ENCODE measurements at regions not wholly inside any gene's neighbourhood (a gene's known extent, or its start where the extent isn't known, plus 50 kb on each side); places are given as distances from the start of the nearest gene placed in this dataset.

GRCh38 chr7:94829987-94830386 is 77.4 kb upstream of the PPP1R9A start:
- no peak for TF ChIP-seq CTCF (IDR thresholded peaks at IDR 0.05)
- H3K4me1 ChIP-seq: no peaks in the 10 kb centered on the region
- H3K9me3 ChIP-seq: peaks cover 0 to 10% of the 10 kb centered on the region in 2 donors
- H3K27me3 ChIP-seq: no peaks in the 10 kb centered on the region
- H3K4me3 ChIP-seq: no peak overlapping the region
- DNase-seq (ENCODE audit: low spot score): no peak
- no peaks in the 10 kb centered on the region for H3K36me3 ChIP-seq
- no peak overlapping the region for H3K27ac ChIP-seq

GRCh38 chr7:94832051-94832450 is 75.3 kb upstream of the PPP1R9A start:
- Histone ChIP-seq H3K4me1 (no peaks in the 10 kb centered on the region), H3K36me3 (no peaks in the 10 kb centered on the region), H3K27ac (no peak overlapping the region), H3K27me3 (no peaks in the 10 kb centered on the region), H3K4me3 (no peak overlapping the region), H3K9me3 (peaks cover 0 to 17% of the 10 kb centered on the region in 2 donors)
- DNase-seq (ENCODE audit: low spot score): no peak
- no peak for TF ChIP-seq CTCF (IDR thresholded peaks at IDR 0.05)

- H3K9me3 ChIP-seq: peaks cover 0 to 39% of the 10 kb centered on the region in 2 donors
- no peak for TF ChIP-seq CTCF (IDR thresholded peaks at IDR 0.05)
Observed at GRCh38 chr7:94834359-94834758, 73.0 kb upstream of the PPP1R9A start.

GRCh38 chr7:94838717-94839116 is 68.7 kb upstream of the PPP1R9A start:
- no peak for TF ChIP-seq CTCF (IDR thresholded peaks at IDR 0.05)
- H3K4me1 ChIP-seq: no peaks in the 10 kb centered on the region
- DNase-seq (ENCODE audit: low spot score): no peak
- H3K36me3 ChIP-seq: no peaks in the 10 kb centered on the region
- H3K9me3 ChIP-seq: peaks cover under 1 to 61% of the 10 kb centered on the region in 2 donors
- no peaks in the 10 kb centered on the region for H3K27me3 ChIP-seq
- no peak overlapping the region for H3K4me3 ChIP-seq
- no peak overlapping the region for H3K27ac ChIP-seq

More at GRCh38 chr7:94834359-94834758, 73.0 kb upstream of the PPP1R9A start:
- Histone ChIP-seq H3K27me3 (no peaks in the 10 kb centered on the region), H3K36me3 (no peaks in the 10 kb centered on the region), H3K4me1 (no peaks in the 10 kb centered on the region), H3K4me3 (no peak overlapping the region), H3K27ac (no peak overlapping the region)
- DNase-seq (ENCODE audit: low spot score): no peak

GRCh38 chr7:94843553-94843952 is 63.8 kb upstream of the PPP1R9A start:
- H3K27ac ChIP-seq: no peak overlapping the region
- no peak overlapping the region for H3K4me3 ChIP-seq
- no peaks in the 10 kb centered on the region for H3K4me1 ChIP-seq
- no peaks in the 10 kb centered on the region for H3K36me3 ChIP-seq
- no peaks in the 10 kb centered on the region for H3K27me3 ChIP-seq
- no peak for TF ChIP-seq CTCF (IDR thresholded peaks at IDR 0.05)
- no peak for DNase-seq (ENCODE audit: low spot score)
- H3K9me3 ChIP-seq: peaks cover 6 to 48% of the 10 kb centered on the region in 2 donors

- no peak overlapping the region for H3K4me3 ChIP-seq
- H3K4me1 ChIP-seq: no peaks in the 10 kb centered on the region
- no peak for TF ChIP-seq CTCF (IDR thresholded peaks at IDR 0.05)
- H3K36me3 ChIP-seq: no peaks in the 10 kb centered on the region
- no peak for DNase-seq (ENCODE audit: low spot score)
- no peaks in the 10 kb centered on the region for H3K27me3 ChIP-seq
- H3K27ac ChIP-seq: no peak overlapping the region
- peaks cover 6 to 11% of the 10 kb centered on the region in 2 donors for H3K9me3 ChIP-seq
Observed at GRCh38 chr7:94848531-94848930, 58.9 kb upstream of the PPP1R9A start.

All from right atrium auricular region (tissue), 2 donors.